Uterus (tissue), 2 donors: ENCODE measurements at regions not wholly inside any gene's neighbourhood (a gene's known extent, or its start where the extent isn't known, plus 50 kb on each side); places are given as distances from the start of the nearest gene placed in this dataset.

Experiments
- CTCF ChIP-seq, 4 experiments: fragments of 200-600 bp in 2 of 4; fragments of 450-650 bp in 2 of 4; sonication (generic) in 2 of 4; IDR thresholded peaks; one replicate each; pipeline ENCODE4 v1.5.1; 2016 to 2019; ENCODE audit warnings: antibody characterized with exemption in 4 of 4, mild to moderate bottlenecking in 2 of 4, moderate library complexity in 1 of 4
- POLR2A ChIP-seq, 2 donors: fragments of 450-650 bp; IDR thresholded peaks; one replicate each; pipeline ENCODE4 v1.6.1; 2016; ENCODE audit warnings: antibody characterized with exemption in 2 of 2, mild to moderate bottlenecking in 1 of 2, moderate library complexity in 1 of 2

GRCh38 chr6:18742406-18742805 is 355.3 kb downstream of the RNF144B start:
- TF ChIP-seq CTCF (IDR thresholded peaks at IDR 0.05) (no peak), POLR2A (IDR thresholded peaks at IDR 0.05) (no peak)
